OCI-LY3 (cell line): ENCODE measurements at regions not wholly inside any gene's neighbourhood (a gene's known extent, or its start where the extent isn't known, plus 50 kb on each side); places are given as distances from the start of the nearest gene placed in this dataset.

ENCODE experiments used
- H2AFZ ChIP-seq: fragments of 200-600, 300-600 bp; shearing (Covaris generic); 2 replicates; pipeline ENCODE4 v1.6.0; 2014; ENCODE audit warnings: antibody characterized with exemption, low read depth, low read length
- H3K27ac ChIP-seq: fragments of 200-600, 300-600 bp; sonication (generic); 2 replicates; pipeline ENCODE4 v1.5.1; 2014; ENCODE audit warnings: mild to moderate bottlenecking, low read length, moderate library complexity, mixed read lengths
- H3K27me3 ChIP-seq: fragments of 200-600, 300-600 bp; sonication (generic); 2 replicates; pipeline ENCODE4 v1.6.1; 2014; ENCODE audit warnings: low read depth, low read length, mixed read lengths
- H3K36me3 ChIP-seq: fragments of 200-600, 300-600 bp; sonication (generic); replicated peaks from 2 replicates; pipeline ENCODE3; 2014; ENCODE audit warnings: low read depth, low read length, mixed read lengths
- H3K4me1 ChIP-seq: fragments of 300-600, 200-600 bp; sonication (generic); 2 replicates; pipeline ENCODE4 v1.6.1; 2014; ENCODE audit warnings: low read length, mixed read lengths
- H3K4me2 ChIP-seq: fragments of 200-600, 300-600 bp; sonication (generic); 2 replicates; pipeline ENCODE4 v1.6.1; 2014; ENCODE audit warnings: low read length, mixed read lengths
- H3K4me3 ChIP-seq: fragments of 300-600, 200-600 bp; sonication (generic); 2 replicates; pipeline ENCODE4 v1.5.1; 2014; ENCODE audit warnings: antibody characterized with exemption, mild to moderate bottlenecking, low read length, moderate library complexity
- H3K79me2 ChIP-seq: fragments of 300-600, 200-600 bp; shearing (Covaris generic); 2 replicates; pipeline ENCODE4 v1.6.1; 2014; ENCODE audit warnings: mild to moderate bottlenecking, low read length, mixed read lengths
- H3K9ac ChIP-seq: fragments of 300-600, 200-600 bp; shearing (Covaris generic); 2 replicates; pipeline ENCODE4 v1.6.0; 2014; ENCODE audit warnings: mild to moderate bottlenecking, low read length, moderate library complexity
- H3K9me3 ChIP-seq: fragments of 200-600, 300-600 bp; shearing (Covaris generic); 2 replicates; pipeline ENCODE4 v1.6.1; 2014; ENCODE audit warnings: low read length, mixed read lengths; ENCODE audit not compliant: insufficient read depth
- H4K20me1 ChIP-seq: fragments of 200-600, 300-600 bp; sonication (generic); 2 replicates; pipeline ENCODE4 v1.6.1; 2016; ENCODE audit warnings: low read length, mixed read lengths; ENCODE audit not compliant: insufficient read depth
- CTCF ChIP-seq: fragments of 200-600, 300-600 bp; sonication (generic); IDR thresholded peaks from 2 replicates; pipeline ENCODE4 v1.5.1; 2014; ENCODE audit warnings: antibody characterized with exemption, low read length, low read depth
- EZH2phosphoT487 ChIP-seq: fragments of 200-600 bp; shearing (Covaris generic); IDR thresholded peaks from 2 replicates; pipeline ENCODE4 v1.6.1; 2018; ENCODE audit warnings: antibody characterized with exemption, mixed run types, low read depth

- Histone ChIP-seq H4K20me1 (no peaks in the 10 kb centered on the region), H3K9ac (no peak overlapping the region), H3K36me3 (no peaks in the 10 kb centered on the region), H3K27me3 (no peaks in the 10 kb centered on the region), H3K27ac (no peak overlapping the region), H3K4me2 (no peak overlapping the region), H3K4me3 (no peak overlapping the region), H3K9me3 (no peaks in the 10 kb centered on the region), H3K4me1 (no peaks in the 10 kb centered on the region), H2AFZ (no peak overlapping the region), H3K79me2 (no peaks in the 10 kb centered on the region)
- TF ChIP-seq CTCF, result no peak
- no peak for TF ChIP-seq EZH2phosphoT487
These were observed 1221.1 kb upstream of the ACVR2A start for GRCh38 chr2:146623771-146624170.

- Histone ChIP-seq H4K20me1 (no peaks in the 10 kb centered on the region), H3K4me1 (no peaks in the 10 kb centered on the region), H2AFZ (no peak overlapping the region), H3K4me3 (no peak overlapping the region), H3K4me2 (no peak overlapping the region), H3K36me3 (no peaks in the 10 kb centered on the region), H3K79me2 (no peaks in the 10 kb centered on the region), H3K27ac (no peak overlapping the region), H3K27me3 (no peaks in the 10 kb centered on the region), H3K9ac (no peak overlapping the region), H3K9me3 (no peaks in the 10 kb centered on the region)
- TF ChIP-seq EZH2phosphoT487, result no peak
- no peak for TF ChIP-seq CTCF
These were observed 1223.2 kb upstream of the ACVR2A start for GRCh38 chr2:146621656-146622055.

GRCh38 chr2:146615778-146616177 lies 1229.1 kb upstream of the ACVR2A start:
- no peak for TF ChIP-seq CTCF
- TF ChIP-seq EZH2phosphoT487, result no peak
- Histone ChIP-seq H3K4me3 (no peak overlapping the region), H3K9me3 (no peaks in the 10 kb centered on the region), H2AFZ (no peak overlapping the region), H3K4me2 (no peak overlapping the region), H3K27ac (no peak overlapping the region), H4K20me1 (no peaks in the 10 kb centered on the region), H3K4me1 (no peaks in the 10 kb centered on the region), H3K79me2 (no peaks in the 10 kb centered on the region), H3K27me3 (no peaks in the 10 kb centered on the region), H3K36me3 (no peaks in the 10 kb centered on the region), H3K9ac (no peak overlapping the region)

- no peaks in the 10 kb centered on the region for H4K20me1 ChIP-seq
- no peak overlapping the region for H3K4me2 ChIP-seq
- H3K79me2 ChIP-seq, result no peaks in the 10 kb centered on the region
- no peak for TF ChIP-seq EZH2phosphoT487
- TF ChIP-seq CTCF, result no peak
- H2AFZ ChIP-seq, result no peak overlapping the region
- no peaks in the 10 kb centered on the region for H3K27me3 ChIP-seq
- no peaks in the 10 kb centered on the region for H3K9me3 ChIP-seq
- no peak overlapping the region for H3K27ac ChIP-seq
- no peak overlapping the region for H3K9ac ChIP-seq
- no peak overlapping the region for H3K4me3 ChIP-seq
- no peaks in the 10 kb centered on the region for H3K36me3 ChIP-seq
- no peaks in the 10 kb centered on the region for H3K4me1 ChIP-seq
These were observed 1236.3 kb upstream of the ACVR2A start for GRCh38 chr2:146608490-146608889.
